H4 (cell line): ENCODE measurements at regions not wholly inside any gene's neighbourhood (a gene's known extent, or its start where the extent isn't known, plus 50 kb on each side); places are given as distances from the start of the nearest gene placed in this dataset.
"Not testable (repeated sequence)": the region's sequence is repeated elsewhere in the genome, so short reads cannot be mapped to it uniquely, and the experiment has no call there.

Experiments
- DNase-seq: peaks from one replicate; pipeline ENCODE4 v3.0.0-alpha.2; 2015; ENCODE audit warnings: low spot score

- peak; percentile 78 for DNase-seq
Observed at GRCh38 chr7:81478664-81479063, 291.2 kb downstream of the HGF start.

DNA sequence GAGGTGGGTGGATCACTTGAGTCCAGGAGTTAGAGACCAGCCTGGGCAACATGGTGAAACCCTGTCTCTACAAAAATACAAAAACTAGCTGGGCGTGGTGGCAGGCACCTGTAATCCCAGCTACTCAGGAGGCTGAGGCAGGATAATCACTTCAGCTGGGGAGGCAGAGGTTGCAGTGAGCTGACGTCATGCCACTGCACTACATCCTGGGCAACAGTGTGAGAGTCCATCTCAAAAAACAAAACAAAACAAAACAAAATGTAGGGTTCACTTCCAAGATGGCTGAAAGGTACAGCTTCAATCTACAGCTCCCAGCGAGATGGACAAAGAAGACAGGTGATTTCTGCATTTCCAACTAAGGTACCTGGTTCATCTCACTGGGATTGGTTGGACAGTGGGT, 291.6 kb downstream of the HGF start:
- not testable (repeated sequence) for DNase-seq

DNA sequence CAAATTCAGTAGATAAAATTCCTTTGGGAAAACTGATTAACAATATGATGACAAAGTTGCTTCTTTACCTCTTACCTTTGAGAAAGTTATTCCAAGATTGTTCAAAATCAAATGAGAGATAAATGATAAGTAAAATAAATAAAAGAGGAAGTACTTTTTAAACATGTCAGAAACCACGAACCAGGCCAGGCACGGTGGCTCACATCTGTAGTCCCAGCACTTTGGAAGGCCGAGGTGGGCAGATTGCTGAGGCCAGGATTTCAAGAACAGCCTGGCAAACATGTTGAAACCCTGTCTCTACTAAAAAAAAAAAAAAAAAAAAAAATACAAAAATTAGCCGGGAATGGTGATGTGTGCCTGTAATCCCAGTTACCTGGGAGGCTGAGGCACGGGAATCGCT, 296.6 kb downstream of the HGF start:
- DNase-seq: no peak

DNA sequence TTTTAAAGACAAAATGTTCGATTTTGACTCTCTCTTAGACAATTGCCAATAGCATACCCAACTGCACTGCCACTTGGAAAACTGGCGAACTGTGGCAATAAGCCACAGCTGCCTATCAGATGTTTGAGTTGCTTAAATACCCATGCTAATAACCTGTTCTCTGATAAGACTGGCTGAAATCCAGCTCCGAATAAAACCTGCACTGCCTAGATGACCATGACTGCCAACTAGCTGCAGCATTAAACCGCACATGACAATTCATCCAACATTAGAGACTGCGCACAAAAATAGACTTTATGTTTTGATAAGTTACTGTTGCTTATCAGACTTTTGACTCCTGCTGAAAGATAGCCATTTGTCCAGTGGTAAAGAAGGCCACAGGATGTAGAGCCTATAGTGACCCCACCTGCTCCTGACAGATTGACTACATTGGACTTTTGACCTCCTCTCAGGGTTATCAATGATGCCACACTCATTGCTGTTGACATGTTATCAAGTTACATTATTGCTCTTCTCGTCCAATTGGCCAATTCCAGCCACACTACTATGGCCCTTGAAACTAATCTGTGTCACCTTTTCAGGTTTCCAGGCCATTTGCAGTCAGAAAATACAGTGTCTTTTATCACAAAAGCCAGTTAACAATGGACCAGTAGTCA, 299.0 kb downstream of the HGF start:
- DNase-seq: no peak

GRCh38 chr7:81469869-81470723, 299.8 kb downstream of the HGF start:
- DNase-seq: peak; percentile 89

- DNase-seq: no peak
Observed at GRCh38 chr7:81469153-81469868, 300.5 kb downstream of the HGF start.

GRCh38 chr7:81468526-81468925, 301.3 kb downstream of the HGF start:
- DNase-seq: no peak

- no peak for DNase-seq
Observed at GRCh38 chr7:81467964-81468363, 301.9 kb downstream of the HGF start.

DNA sequence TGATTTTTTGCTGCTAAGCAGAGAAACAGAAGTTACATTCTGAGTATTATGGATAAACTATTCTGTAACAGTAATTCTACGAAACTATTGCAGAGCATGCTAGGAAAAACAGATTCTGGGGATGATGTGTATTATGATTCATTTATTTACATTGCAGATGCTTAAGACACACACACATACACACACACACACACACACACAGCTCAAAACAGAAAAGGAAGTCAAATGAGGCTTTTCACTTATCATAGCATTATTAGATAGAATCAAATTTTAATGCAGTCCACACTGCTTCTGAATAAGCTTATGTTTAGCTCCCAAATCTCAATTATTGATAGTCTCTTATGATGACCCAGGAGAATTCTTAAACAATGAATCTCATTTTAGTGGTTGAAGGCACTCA, 307.2 kb downstream of the HGF start:
- peak; percentile 54 for DNase-seq

DNA sequence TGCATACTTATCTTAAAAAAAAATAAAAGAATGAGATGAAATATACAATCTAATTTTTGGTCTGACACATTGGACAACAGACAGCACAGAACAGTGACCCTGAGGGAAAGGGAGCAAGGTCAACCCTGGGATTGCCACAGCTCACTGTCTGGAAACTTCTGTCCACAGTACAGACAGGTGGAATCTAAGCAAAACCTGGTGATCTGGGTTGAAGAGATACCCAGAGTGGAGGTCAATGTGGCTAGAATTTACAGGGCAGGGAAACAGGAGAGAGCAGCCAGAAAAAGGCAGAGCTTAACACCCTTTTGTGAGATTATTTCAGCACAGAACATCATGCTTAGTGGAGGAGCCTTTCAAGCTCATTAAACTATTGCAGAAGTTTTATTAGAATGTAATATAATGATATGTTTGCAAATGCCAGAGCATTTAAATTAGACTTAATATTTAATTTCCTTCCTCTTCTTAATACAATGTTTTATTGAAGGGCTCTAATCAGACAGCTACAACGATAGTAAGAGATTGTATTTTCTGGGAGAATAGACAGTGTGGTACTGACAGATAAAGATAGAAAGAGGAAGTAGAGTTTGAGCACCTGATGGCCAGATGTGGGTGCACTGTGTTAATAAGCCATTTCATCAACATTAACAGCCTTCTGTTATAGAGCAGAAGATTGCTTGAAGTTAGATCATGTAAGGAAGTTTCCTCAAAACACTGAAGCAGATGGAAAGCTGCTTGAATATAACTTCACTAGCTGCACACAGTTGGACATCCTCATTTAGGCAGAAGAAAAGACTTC, 309.4 kb downstream of the HGF start:
- DNase-seq: no peak

GRCh38 chr7:81459485-81459884, 310.4 kb downstream of the HGF start:
- DNase-seq: no peak

- DNase-seq: peak; percentile 78
Observed at GRCh38 chr7:81457852-81458522, 311.9 kb downstream of the HGF start.

DNA sequence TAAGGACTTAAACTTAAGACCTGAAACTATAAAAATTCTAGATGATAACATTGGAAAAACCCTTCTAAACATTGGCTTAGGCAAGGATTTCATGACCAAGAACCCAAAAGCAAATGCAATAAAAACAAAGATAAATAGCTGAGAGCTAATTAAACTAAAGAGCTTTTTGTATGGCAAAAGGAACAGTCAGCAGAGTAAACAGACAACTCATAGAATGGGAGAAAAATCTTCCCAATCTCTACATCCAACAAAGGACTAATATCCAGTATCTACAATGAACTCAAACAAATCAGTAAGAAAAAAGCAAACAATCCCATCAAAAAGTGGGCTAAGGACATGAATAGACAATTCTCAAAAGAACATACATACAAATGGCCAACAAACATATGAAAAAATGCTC, 316.1 kb downstream of the HGF start:
- not testable (repeated sequence) for DNase-seq

DNA sequence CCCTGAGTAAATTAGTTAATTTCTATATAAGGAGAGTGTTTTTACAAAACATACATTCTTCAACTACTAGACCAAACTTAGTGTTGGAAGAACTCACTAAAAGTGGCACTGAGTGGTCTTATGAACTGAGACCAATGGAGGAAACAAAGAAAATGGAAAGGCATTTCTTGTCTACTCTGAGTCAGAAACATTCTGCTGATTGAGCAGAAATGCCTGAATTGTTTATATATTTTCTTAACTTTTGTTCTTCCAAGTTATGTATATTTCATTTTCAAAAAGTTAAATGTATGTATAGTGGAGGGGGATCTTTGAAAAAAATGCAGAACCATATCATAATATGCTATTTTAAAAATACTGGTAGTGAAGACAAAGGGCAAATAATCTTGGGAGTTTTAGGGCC, 320.7 kb downstream of the HGF start:
- DNase-seq: no peak

GRCh38 chr7:81447351-81447952, 322.4 kb downstream of the HGF start:
- peak; percentile 83 for DNase-seq

DNA sequence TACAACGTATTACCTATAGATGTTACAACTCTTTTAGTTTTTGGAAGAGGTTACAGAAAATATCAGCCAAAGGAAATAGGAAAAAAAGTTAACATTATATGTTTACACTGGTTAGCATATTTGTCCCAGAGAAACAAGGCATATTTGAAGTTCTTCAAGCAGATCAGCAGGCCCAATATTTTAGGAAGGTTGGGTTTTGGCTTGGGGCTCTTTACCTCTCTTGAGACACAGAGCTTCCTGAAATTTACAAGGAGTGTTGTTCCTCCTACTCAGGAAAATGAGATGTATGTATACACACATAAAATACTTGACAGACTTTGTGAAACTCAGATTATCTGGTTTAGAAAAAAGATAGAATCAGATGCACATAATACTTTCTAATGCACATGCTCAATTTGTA, 323.6 kb downstream of the HGF start:
- DNase-seq: no peak

GRCh38 chr7:81445462-81445861, 324.4 kb downstream of the HGF start:
- DNase-seq: no peak

DNA sequence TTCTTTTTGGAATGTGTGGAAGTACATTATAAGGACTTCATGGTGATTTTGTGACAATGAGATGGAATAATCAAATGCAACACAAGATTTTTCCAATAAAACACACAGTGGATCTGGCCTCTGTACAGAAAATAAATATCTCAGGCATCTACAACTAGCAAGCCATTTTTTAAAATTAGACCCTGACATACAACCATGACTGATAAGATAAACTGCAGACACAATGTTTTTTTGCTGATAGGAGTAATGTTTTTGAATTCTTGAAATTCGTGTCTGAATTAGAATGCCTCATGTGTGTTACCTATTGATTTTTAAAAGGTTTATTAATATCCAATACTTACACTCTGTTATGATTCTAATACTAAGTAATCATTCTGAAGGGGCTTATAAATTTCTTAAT, 328.1 kb downstream of the HGF start:
- DNase-seq: no peak

- DNase-seq: no peak
Observed at GRCh38 chr7:81439591-81439990, 330.3 kb downstream of the HGF start.

DNA sequence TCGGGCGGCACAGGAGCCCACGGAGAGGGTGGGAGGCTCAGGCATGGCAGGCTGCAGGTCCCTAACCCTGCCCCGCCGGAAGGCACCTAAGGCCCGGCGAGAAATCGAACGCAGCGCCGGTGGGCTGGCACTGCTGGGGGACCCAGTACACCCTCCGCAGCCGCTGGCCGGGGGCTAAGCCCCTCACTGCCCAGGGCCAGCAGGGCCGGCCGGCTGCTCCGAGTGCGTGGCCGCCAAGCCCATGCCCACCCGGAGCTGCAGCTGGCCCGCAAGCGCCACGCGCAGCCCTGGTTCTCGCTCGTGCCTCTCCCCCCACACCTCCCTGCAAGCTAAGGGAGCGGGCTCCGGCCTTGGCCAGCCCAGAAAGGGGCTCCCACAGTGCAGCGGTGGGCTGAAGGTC, 332.7 kb downstream of the HGF start:
- DNase-seq: not testable (repeated sequence)
